GM12872 (cell line): ENCODE measurements at regions not wholly inside any gene's neighbourhood (a gene's known extent, or its start where the extent isn't known, plus 50 kb on each side); places are given as distances from the start of the nearest gene placed in this dataset.

ENCODE experiments used
- CTCF ChIP-seq: IDR thresholded peaks from 3 replicates; pipeline ENCODE4 v1.5.1; 2011; ENCODE audit warnings: low read depth, mild to moderate bottlenecking, low read length, moderate library complexity; ENCODE audit not compliant: insufficient read depth

DNA sequence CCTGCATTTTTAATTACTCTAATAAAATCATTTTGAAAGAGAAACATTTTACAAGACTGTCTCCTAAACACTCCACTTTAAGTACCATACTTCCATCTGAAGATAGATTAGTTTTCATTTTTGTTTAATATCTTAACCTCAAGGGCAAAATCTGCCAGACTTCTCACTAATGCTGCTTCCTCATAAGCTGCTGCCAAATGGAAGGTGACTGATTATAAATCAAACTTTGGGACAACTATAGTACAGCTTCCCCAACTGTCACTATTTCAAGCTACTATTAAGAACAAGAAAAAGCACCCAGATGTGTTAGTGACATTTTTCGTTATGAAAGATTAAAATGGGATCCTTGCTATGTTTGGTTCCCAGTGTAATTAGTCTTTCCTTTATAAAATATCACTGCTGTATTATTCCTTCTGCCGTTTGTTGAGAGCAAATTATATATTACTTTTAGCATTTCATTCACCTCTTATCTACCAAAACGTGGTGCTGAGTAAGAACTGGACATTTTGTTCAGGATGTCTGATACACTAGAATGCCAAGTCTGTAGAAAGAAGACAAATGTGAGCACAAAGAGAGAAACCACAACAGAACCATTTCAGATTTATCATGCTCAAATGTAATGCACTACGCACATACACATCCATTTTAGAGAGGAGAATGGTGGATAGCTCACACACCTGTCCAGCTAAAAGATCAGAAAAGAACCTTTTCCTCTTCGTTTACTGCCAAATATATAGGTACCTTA, 312.2 kb upstream of the C11orf87 start:
- TF ChIP-seq CTCF: no peak

GRCh38 chr11:109112261-109112660, 309.7 kb upstream of the C11orf87 start:
- TF ChIP-seq CTCF: no peak

- TF ChIP-seq CTCF: no peak
Measured at GRCh38 chr11:109112821-109113280, 309.1 kb upstream of the C11orf87 start.

DNA sequence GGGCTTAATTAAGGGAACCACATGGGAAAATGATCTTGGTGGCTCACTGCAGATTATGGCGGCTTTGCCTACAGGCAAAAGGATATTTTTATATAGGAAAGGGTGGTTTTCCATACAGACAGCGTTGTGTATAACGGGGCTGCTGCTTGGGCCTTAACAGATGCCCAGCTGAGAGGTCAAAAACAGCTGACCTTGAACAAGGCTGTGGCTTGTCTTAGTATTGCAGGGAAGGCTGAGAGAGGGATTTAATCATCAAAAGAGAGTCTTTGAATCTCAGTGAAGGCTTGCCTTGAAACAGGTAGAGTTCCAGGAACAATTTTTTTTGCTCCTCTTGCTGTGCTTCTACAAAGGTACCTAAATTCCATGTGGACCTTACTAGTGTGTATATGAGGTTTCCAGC, 301.6 kb upstream of the C11orf87 start:
- no peak for TF ChIP-seq CTCF

DNA sequence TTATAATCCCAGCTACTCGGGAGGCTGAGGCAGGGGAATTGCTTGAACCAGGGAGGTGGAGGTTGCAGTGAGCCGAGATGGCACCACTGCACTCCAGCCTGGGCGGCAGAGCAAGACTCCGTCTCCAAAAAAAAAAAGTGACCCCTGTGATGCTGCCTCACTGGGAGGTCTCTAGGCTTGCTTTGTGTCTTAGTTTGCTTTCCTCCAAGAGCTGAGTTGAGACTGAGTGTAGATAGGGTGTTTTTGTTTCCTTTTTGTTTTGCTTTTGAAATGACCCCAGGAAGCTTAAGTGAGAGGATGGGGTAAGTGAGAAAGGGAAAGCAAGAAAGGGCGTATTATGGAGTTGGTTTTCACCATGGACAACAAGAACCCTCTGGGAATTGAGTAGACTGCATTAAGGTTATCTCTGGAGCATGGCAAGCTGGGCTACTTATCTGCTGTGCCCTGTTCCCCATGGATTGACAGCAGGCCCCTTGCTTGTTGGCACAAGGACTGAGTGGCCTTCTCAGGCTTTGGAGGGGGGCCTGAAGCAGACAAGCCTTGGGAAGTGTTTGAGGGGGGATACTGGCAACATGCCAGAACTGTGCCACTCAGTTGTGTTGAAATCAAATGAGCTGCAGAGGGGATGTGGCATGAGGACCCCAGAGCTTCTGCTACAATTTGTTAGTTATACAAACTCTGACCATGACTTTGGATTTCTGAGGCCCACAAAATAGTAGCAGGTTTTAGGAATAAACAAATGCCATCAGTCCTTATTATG, 300.6 kb upstream of the C11orf87 start:
- no peak for TF ChIP-seq CTCF

DNA sequence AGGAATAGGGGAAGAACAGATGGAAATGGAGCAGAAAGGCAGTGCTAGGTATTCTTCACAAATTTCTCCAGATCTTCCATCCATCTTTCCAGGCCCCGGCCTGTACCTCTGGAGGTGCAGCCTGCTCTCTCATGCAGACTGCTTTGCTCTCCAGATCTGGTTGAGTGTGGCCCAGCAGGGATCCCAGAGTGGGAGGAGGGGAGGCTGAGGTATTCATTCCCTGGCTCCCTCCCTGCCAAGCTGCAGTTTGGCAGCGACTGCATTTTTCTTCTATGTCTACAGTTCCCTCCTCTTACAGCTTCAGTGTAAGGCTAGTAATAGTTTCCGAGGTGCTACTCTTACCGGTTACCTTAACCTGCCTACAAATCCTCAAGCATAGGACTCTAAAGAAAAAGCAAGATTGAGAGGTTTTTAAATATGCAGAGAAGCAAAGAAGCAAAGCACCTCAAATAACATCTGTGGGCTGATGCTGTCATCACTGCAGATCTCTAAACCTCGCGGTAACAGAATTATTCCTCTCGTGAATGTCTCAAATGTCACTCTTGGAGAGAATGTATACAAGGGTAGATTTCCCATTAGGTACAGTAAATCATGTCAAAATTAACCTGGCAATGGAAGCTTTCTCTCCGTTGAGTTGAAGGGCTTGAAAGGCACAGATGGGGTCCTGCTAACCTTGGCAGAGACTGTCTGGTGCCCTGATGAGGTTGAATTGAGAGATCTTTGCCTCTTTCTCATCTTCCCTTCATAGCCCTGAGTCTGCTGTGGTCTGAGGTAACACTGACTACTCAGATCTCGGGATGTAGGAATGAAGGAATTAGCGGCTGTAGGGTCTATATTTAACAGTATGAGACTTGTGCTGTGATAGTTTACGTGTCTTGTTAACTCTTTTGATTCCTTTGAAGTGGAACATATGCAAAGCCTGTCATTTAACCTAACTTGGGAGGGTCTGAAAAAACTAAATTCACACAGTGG, 297.9 kb upstream of the C11orf87 start:
- no peak for TF ChIP-seq CTCF

GRCh38 chr11:109130910-109131309, 291.1 kb upstream of the C11orf87 start:
- no peak for TF ChIP-seq CTCF
